PC-3 (cell line): ENCODE measurements at regions not wholly inside any gene's neighbourhood (a gene's known extent, or its start where the extent isn't known, plus 50 kb on each side); places are given as distances from the start of the nearest gene placed in this dataset.

Experiments
- EZH2 ChIP-seq: fragments of 300-600 bp; sonication (generic); IDR thresholded peaks from one replicate; pipeline ENCODE4 v1.6.1; 2017; ENCODE audit warnings: antibody characterized with exemption, mild to moderate bottlenecking, low read length; ENCODE audit not compliant: unreplicated experiment
- EZH2phosphoT487 ChIP-seq: fragments of 300-600 bp; sonication (generic); IDR thresholded peaks from 2 replicates; pipeline ENCODE4 v1.6.1; 2018; ENCODE audit warnings: mild to moderate bottlenecking, antibody characterized with exemption, low read length, borderline replicate concordance
- TF ChIP-seq, protein P1 (sequence below): fragments of 300-600 bp; sonication (generic); conservative IDR thresholded peaks from 2 replicates; pipeline ENCODE4 v1.5.1; 2017; ENCODE audit warnings: antibody characterized with exemption, low read depth, mild to moderate bottlenecking, low read length

DNA sequence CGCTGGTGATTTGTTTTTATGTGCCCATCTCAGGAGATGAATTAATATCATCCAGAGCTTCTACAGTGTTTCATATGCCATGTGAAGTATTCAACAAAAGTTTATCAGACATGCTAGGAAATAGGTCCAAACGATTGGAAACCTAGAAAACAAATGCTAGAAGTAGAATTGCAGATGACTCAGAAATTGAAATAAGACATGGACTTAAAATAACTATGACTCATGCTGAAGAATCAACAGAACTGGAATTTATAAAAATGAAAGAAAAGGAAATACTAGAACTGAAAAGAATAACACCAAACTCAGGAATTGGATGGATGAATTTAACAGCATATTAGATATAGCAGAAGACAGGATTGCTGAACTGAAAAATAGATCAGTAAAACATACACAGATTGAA lies 172.7 kb upstream of the GIMD1 start:
- TF ChIP-seq, protein P1, sequence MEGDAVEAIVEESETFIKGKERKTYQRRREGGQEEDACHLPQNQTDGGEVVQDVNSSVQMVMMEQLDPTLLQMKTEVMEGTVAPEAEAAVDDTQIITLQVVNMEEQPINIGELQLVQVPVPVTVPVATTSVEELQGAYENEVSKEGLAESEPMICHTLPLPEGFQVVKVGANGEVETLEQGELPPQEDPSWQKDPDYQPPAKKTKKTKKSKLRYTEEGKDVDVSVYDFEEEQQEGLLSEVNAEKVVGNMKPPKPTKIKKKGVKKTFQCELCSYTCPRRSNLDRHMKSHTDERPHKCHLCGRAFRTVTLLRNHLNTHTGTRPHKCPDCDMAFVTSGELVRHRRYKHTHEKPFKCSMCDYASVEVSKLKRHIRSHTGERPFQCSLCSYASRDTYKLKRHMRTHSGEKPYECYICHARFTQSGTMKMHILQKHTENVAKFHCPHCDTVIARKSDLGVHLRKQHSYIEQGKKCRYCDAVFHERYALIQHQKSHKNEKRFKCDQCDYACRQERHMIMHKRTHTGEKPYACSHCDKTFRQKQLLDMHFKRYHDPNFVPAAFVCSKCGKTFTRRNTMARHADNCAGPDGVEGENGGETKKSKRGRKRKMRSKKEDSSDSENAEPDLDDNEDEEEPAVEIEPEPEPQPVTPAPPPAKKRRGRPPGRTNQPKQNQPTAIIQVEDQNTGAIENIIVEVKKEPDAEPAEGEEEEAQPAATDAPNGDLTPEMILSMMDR, result no peak
- no peak for TF ChIP-seq EZH2phosphoT487
- TF ChIP-seq EZH2, result no peak
